BLaER1 treated with 17β-estradiol and CSF1 and Interleukin-3, amounts not matched to agents 10 nM and 100 nM (cell line): ENCODE measurements at regions not wholly inside any gene's neighbourhood (a gene's known extent, or its start where the extent isn't known, plus 50 kb on each side); places are given as distances from the start of the nearest gene placed in this dataset.
"Not testable (repeated sequence)": the region's sequence is repeated elsewhere in the genome, so short reads cannot be mapped to it uniquely, and the experiment has no call there.

Source experiments
- H3K27ac ChIP-seq, 11 experiments: shearing (Covaris generic); formaldehyde crosslinking; 2 replicates each; pipeline ENCODE4 v1.8.1; 2022
- H3K27me3 ChIP-seq, 11 experiments: shearing (Covaris generic); formaldehyde crosslinking; 2 replicates each; pipeline ENCODE4 v1.8.1; 2022
- H3K36me3 ChIP-seq, 11 experiments: shearing (Covaris generic); formaldehyde crosslinking; 2 replicates each; pipeline ENCODE4 v1.8.1; 2022
- H3K4me1 ChIP-seq, 10 experiments: shearing (Covaris generic); formaldehyde crosslinking; 2 replicates each; pipeline ENCODE4 v1.8.1; 2022
- H3K4me2 ChIP-seq, 11 experiments: shearing (Covaris generic); formaldehyde crosslinking; 2 replicates each; pipeline ENCODE4 v1.8.1; 2022
- H3K4me3 ChIP-seq, 10 experiments: shearing (Covaris generic); formaldehyde crosslinking; 2 replicates each; pipeline ENCODE4 v1.8.1; 2022
- H3K9ac ChIP-seq, 11 experiments: shearing (Covaris generic); formaldehyde crosslinking; 2 replicates each; pipeline ENCODE4 v1.8.1; 2022
- H3K9me3 ChIP-seq, 11 experiments: shearing (Covaris generic); formaldehyde crosslinking; replicated peaks in 1 of 11; 2 replicates each; pipeline ENCODE4 v1.8.1; 2022
- H4K20me1 ChIP-seq, 11 experiments: shearing (Covaris generic); formaldehyde crosslinking; 2 replicates each; pipeline ENCODE4 v1.8.1; 2022
- Cebpa-rat ChIP-seq, 11 experiments: shearing (Covaris generic); IDR thresholded peaks; 2 replicates each; pipeline ENCODE4 v1.8.1; 2022

GRCh38 chr2:106282462-106283170 lies 88.5 kb upstream of the UXS1 start:
- Histone ChIP-seq H3K4me2 (peak overlapping the region in 8 of 11 experiments; percentile 22 to 61 (median 52); a peak in 15 of 22 replicates), H3K27me3 (no peaks in the 10 kb centered on the region), H3K4me1 (peaks cover 0 to 33% (median 24%) of the 10 kb centered on the region in 10 experiments; a peak in 15 of 20 replicates), H3K9ac (no peak overlapping the region), H3K27ac (no peak overlapping the region), H3K36me3 (no peaks in the 10 kb centered on the region), H3K9me3 (0 out of 22 replicates have a peak, but pooled peaks cover 0 to 4% (median 0%) of the 10 kb centered on the region in 11 experiments), H3K4me3 (no peak overlapping the region), H4K20me1 (no peaks in the 10 kb centered on the region)
- TF ChIP-seq Cebpa-rat (IDR thresholded peaks at IDR 0.05) = no peak

GRCh38 chr2:106281907-106282430 lies 87.9 kb upstream of the UXS1 start:
- H3K27ac ChIP-seq, H3K36me3 ChIP-seq, H3K4me3 ChIP-seq, H3K27me3 ChIP-seq, H3K9ac ChIP-seq, H3K9me3 ChIP-seq, H4K20me1 ChIP-seq: not testable (repeated sequence)
- H3K4me2 ChIP-seq = peak overlapping the region in 8 of 11 experiments; percentile 29 to 61 (median 52); a peak in 12 of 22 replicates
- peaks cover 0 to 33% (median 24%) of the 10 kb centered on the region in 10 experiments; a peak in 15 of 20 replicates for H3K4me1 ChIP-seq

DNA sequence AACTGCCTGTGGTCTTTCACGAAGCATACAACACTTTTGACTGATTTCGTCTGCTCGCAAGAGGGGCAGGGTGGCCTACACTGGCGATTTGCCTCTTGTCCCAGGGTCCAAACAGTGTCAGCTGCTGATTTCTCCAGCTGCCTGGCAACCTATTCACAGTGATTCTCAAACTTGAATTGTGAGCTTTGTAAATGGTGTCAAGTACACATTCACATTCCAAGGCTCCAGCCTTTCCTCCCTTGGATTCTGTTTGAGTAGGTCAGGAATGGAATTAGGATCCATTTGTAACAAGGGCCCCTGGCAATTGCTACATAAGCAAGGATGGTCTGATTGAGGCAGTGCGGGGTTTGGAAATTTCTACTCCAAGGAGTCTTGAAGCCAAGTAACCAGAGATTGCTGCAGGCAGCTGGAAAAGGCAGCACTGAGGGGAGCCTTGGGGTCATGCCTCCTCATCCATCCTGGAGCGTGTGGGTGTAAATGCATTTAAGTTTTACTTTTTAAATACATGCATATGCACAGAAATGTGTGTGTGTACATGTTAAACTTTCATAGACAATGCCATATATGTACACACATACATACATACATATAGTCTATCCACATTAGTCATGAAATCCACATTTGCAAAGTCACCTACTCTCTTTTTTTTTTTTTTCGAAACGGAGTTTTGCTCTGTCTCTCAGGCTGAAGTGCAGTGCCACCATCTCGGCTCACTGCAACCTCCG lies 86.8 kb upstream of the UXS1 start:
- H3K27me3 ChIP-seq = no peaks in the 10 kb centered on the region
- H3K36me3 ChIP-seq = no peaks in the 10 kb centered on the region
- no peaks in the 10 kb centered on the region for H4K20me1 ChIP-seq
- peaks cover 0 to 5% (median 0%) of the 10 kb centered on the region in 11 experiments; a peak in 2 of 22 replicates for H3K9me3 ChIP-seq
- no peak overlapping the region for H3K4me3 ChIP-seq
- no peak overlapping the region for H3K27ac ChIP-seq
- H3K9ac ChIP-seq = no peak overlapping the region
- H3K4me2 ChIP-seq = peak overlapping the region in 5 of 11 experiments; percentile 29 to 56 (median 45); a peak in 7 of 22 replicates
- no peak for TF ChIP-seq Cebpa-rat (IDR thresholded peaks at IDR 0.05)
- H3K4me1 ChIP-seq = peaks cover 0 to 33% (median 24%) of the 10 kb centered on the region in 10 experiments; a peak in 15 of 20 replicates

- H3K9ac ChIP-seq = no peak overlapping the region
Observed at GRCh38 chr2:106280224-106280623, 86.1 kb upstream of the UXS1 start.

GRCh38 chr2:106278112-106278876 lies 84.2 kb upstream of the UXS1 start:
- Histone ChIP-seq H3K4me1 (peaks cover 0 to 26% (median 20%) of the 10 kb centered on the region in 10 experiments; a peak in 15 of 20 replicates), H3K4me2 (no peak overlapping the region), H3K9me3 (peaks cover 0 to 12% (median 3%) of the 10 kb centered on the region in 11 experiments; a peak in 9 of 22 replicates), H3K4me3 (no peak overlapping the region), H3K27me3 (no peaks in the 10 kb centered on the region), H3K9ac (no peak overlapping the region), H3K36me3 (no peaks in the 10 kb centered on the region), H4K20me1 (no peaks in the 10 kb centered on the region), H3K27ac (no peak overlapping the region)
- TF ChIP-seq Cebpa-rat (IDR thresholded peaks at IDR 0.05) = no peak

More at GRCh38 chr2:106280224-106280623, 86.1 kb upstream of the UXS1 start:
- Histone ChIP-seq H3K36me3 (no peaks in the 10 kb centered on the region), H3K4me3 (no peak overlapping the region), H3K9me3 (peaks cover 0 to 10% (median 0%) of the 10 kb centered on the region in 11 experiments; a peak in 3 of 22 replicates), H3K4me1 (peaks cover 0 to 33% (median 24%) of the 10 kb centered on the region in 10 experiments; a peak in 15 of 20 replicates), H3K27ac (no peak overlapping the region), H4K20me1 (no peaks in the 10 kb centered on the region), H3K27me3 (no peaks in the 10 kb centered on the region), H3K4me2 (no peak overlapping the region)
- TF ChIP-seq Cebpa-rat (IDR thresholded peaks at IDR 0.05) = no peak

- Histone ChIP-seq H3K4me3 (no peak overlapping the region), H3K4me2 (no peak overlapping the region), H3K27ac (no peak overlapping the region), H3K4me1 (peaks cover 0 to 18% (median 12%) of the 10 kb centered on the region in 10 experiments; a peak in 16 of 20 replicates), H4K20me1 (no peaks in the 10 kb centered on the region), H3K27me3 (no peaks in the 10 kb centered on the region), H3K36me3 (no peaks in the 10 kb centered on the region), H3K9ac (no peak overlapping the region), H3K9me3 (peaks cover 0 to 21% (median 8%) of the 10 kb centered on the region in 11 experiments; a peak in 10 of 22 replicates)
- no peak for TF ChIP-seq Cebpa-rat (IDR thresholded peaks at IDR 0.05)
Observed at GRCh38 chr2:106277426-106277825, 83.3 kb upstream of the UXS1 start.

DNA sequence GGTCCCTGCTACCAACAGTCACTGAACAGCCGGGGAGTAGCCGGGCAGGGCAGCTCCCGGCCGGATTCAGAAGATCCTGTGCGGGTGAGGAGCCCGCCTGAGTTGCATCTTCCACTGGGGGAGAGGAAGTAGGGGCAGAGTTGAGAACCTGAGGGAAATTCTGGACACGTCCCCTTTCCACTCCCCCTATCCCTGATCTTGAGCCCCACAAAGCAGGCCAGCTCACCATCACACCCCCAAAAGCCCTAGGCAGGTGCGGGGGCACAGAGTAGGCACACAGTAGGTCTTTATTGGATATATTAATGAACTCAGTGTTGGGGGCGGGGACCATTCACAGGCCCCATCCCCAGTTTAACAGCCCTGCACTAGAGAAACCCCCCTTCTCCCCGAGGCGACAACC lies 81.9 kb upstream of the UXS1 start:
- Histone ChIP-seq H4K20me1 (no peaks in the 10 kb centered on the region), H3K4me3 (no peak overlapping the region), H3K27ac (no peak overlapping the region), H3K27me3 (no peaks in the 10 kb centered on the region), H3K9me3 (peaks cover 0 to 21% (median 8%) of the 10 kb centered on the region in 11 experiments; a peak in 10 of 22 replicates), H3K4me1 (peaks cover 0 to 10% (median 2%) of the 10 kb centered on the region in 10 experiments; a peak in 7 of 20 replicates), H3K36me3 (no peaks in the 10 kb centered on the region), H3K9ac (no peak overlapping the region), H3K4me2 (no peak overlapping the region)
- TF ChIP-seq Cebpa-rat (IDR thresholded peaks at IDR 0.05) = no peak

DNA sequence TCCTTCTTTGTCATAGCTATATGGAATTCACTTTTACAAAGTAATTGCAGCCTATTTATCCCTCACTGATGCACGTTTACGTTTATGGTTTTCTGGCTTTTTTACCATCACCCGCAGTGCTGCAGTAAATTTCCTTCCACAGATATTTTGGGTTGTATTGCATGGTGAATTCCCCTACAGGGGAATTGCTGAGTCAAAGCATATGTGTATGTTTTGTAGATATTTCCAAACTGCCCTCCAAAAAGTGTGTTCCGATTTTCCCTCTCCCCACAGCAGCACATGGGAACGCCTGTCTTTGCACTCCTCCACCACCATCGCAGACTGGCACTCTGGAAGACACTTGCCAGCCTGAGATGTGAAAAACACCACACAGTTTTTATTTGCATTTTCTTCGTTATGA lies 80.6 kb upstream of the UXS1 start:
- no peak overlapping the region for H3K27ac ChIP-seq
- no peaks in the 10 kb centered on the region for H3K36me3 ChIP-seq
- peaks cover 0 to 21% (median 8%) of the 10 kb centered on the region in 11 experiments; a peak in 10 of 22 replicates for H3K9me3 ChIP-seq
- H3K4me1 ChIP-seq = peaks cover 3 to 21% (median 12%) of the 10 kb centered on the region in 10 experiments
- H3K4me3 ChIP-seq = no peak overlapping the region
- no peak for TF ChIP-seq Cebpa-rat (IDR thresholded peaks at IDR 0.05)
- H4K20me1 ChIP-seq = no peaks in the 10 kb centered on the region
- H3K9ac ChIP-seq = no peak overlapping the region
- H3K4me2 ChIP-seq = no peak overlapping the region
- H3K27me3 ChIP-seq = peaks cover 2 to 9% (median 7%) of the 10 kb centered on the region in 11 experiments; a peak in 16 of 22 replicates
